Left lung (tissue), 4 donors: ENCODE measurements at regions not wholly inside any gene's neighbourhood (a gene's known extent, or its start where the extent isn't known, plus 50 kb on each side); places are given as distances from the start of the nearest gene placed in this dataset.

Source experiments
- ATAC-seq: fragments of 200-7000 bp; cut with Tn5 transposase; one replicate; pipeline ENCODE4 v1.9.1; 2020; ENCODE audit warnings: moderate library complexity
- DNase-seq, 4 donors: peaks; one replicate each; pipeline ENCODE4 v3.0.0-alpha.2; 2013 to 2020
- H3K27ac ChIP-seq, 2 donors: fragments of 200-600 bp; sonication (generic) in 1 of 2; one replicate each; pipeline versions ENCODE4 v1.5.0 to v1.8.0; 2020 to 2021
- H3K27me3 ChIP-seq, 2 donors: fragments of 200-600 bp; sonication (generic) in 1 of 2; one replicate each; pipeline versions ENCODE4 v1.5.0 to v1.8.0; 2020 to 2021
- H3K36me3 ChIP-seq, 2 donors: fragments of 200-600 bp; sonication (generic) in 1 of 2; one replicate each; pipeline versions ENCODE4 v1.5.0 to v1.8.0; 2020 to 2021
- H3K4me1 ChIP-seq, 2 donors: fragments of 200-600 bp; one replicate each; pipeline ENCODE4 v1.8.0; 2021
- H3K4me3 ChIP-seq, 2 donors: fragments of 200-600 bp; sonication (generic) in 1 of 2; one replicate each; pipeline versions ENCODE4 v1.5.0 to v1.8.0; 2020 to 2021; ENCODE audit warnings: mild to moderate bottlenecking in 1 of 2
- H3K9me3 ChIP-seq, 2 donors: fragments of 200-600 bp; sonication (generic) in 1 of 2; one replicate each; pipeline versions ENCODE4 v1.5.0 to v1.8.0; 2020 to 2021
- intact Hi-C, 2 donors: fragments of 100-400 bp; cut with DNase I; formaldehyde crosslinking; loops; one replicate each; pipeline versions ENCODE4 v1.11.2 to v1.14.2; 2022
- TF ChIP-seq, protein P1 (sequence below), 2 donors: fragments of 200-600 bp; sonication (generic) in 1 of 2; IDR thresholded peaks; one replicate each; pipeline versions ENCODE4 v1.5.0 to v1.8.0; 2021; ENCODE audit warnings: antibody characterized with exemption in 2 of 2
- donor health status: DM: no; HTN: yes; CAD: no.
- donor health status: DM: no; HTN: no; CAD: no.

DNA sequence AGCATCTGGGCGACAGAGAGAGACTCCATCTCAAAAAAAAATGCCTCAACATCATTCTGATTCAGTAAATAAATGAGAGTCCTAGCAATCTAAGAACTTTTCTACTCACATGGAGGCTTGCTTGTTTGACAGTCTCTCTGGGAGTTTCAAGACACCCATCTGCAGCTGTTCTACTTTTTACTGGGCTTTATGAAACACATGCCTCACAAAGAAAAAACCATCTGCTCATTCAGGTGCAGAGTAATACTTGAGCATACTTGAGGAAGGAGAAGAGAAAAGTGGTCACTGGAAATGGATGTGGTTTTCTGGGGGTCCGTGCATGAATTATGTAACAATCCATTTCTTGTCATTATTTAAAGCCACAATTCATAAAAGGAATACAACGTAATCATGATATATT lies 87.1 kb upstream of the DDX53 start:
- no peak overlapping the region for H3K27ac ChIP-seq
- intact Hi-C loops, result no loop called here
- DNase-seq, result no peak

DNA sequence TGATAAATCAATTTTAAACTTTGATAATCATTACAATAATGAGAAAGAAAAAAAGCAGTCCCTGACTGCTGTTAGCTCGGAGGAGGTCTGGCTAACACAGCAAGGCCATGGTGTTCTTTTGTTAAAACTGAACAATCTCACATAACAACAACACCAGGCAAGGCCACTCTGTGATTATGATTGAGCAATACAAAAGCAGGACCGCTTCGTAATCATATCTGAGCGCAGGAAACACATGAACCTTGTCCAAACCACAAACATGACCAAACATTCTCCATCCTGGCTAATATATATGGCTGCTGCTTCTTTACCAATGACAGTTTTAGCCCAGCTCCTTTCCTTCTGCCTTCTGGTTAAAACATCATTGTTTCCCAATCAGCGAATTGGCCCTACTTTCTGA lies 76.8 kb upstream of the DDX53 start:
- DNase-seq (no peak), ATAC-seq (no peak)
- Histone ChIP-seq H3K27me3 (no peaks in the 10 kb centered on the region), H3K27ac (no peak overlapping the region), H3K9me3 (no peaks in the 10 kb centered on the region), H3K4me1 (no peaks in the 10 kb centered on the region), H3K36me3 (no peaks in the 10 kb centered on the region), H3K4me3 (no peak overlapping the region)
- intact Hi-C loops, result no loop called here
- TF ChIP-seq, protein P1, sequence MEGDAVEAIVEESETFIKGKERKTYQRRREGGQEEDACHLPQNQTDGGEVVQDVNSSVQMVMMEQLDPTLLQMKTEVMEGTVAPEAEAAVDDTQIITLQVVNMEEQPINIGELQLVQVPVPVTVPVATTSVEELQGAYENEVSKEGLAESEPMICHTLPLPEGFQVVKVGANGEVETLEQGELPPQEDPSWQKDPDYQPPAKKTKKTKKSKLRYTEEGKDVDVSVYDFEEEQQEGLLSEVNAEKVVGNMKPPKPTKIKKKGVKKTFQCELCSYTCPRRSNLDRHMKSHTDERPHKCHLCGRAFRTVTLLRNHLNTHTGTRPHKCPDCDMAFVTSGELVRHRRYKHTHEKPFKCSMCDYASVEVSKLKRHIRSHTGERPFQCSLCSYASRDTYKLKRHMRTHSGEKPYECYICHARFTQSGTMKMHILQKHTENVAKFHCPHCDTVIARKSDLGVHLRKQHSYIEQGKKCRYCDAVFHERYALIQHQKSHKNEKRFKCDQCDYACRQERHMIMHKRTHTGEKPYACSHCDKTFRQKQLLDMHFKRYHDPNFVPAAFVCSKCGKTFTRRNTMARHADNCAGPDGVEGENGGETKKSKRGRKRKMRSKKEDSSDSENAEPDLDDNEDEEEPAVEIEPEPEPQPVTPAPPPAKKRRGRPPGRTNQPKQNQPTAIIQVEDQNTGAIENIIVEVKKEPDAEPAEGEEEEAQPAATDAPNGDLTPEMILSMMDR (IDR thresholded peaks at IDR 0.05), result no peak

More for the DNA sequence above, 87.1 kb upstream of the DDX53 start:
- Histone ChIP-seq H3K36me3 (no peaks in the 10 kb centered on the region), H3K27me3 (peaks cover 0 to 3% of the 10 kb centered on the region in 2 donors), H3K4me1 (no peaks in the 10 kb centered on the region), H3K9me3 (no peaks in the 10 kb centered on the region), H3K4me3 (no peak overlapping the region)
- TF ChIP-seq, protein P1 (IDR thresholded peaks at IDR 0.05), result no peak
- no peak for ATAC-seq

DNA sequence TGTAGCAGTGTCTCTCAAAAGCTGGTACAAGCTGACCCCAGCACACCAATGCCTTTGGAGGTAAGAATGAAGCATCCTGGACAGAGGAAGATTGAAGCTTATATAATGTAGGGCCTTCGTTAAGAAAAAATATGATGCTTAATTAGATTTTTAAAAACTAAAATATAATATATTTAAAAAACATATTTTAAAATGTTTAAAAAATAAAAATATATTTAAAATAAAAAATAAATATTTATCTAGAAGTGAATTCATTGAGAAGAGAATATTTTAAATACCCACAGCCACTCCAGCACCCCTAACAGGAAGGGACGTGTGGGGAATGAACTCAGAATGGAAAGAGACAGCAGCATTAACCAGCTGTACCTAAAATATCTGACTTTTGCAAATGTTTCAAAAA lies 65.1 kb upstream of the DDX53 start:
- no peaks in the 10 kb centered on the region for H3K27me3 ChIP-seq
- no peak for ATAC-seq
- intact Hi-C loops, result no loop called here
- H3K36me3 ChIP-seq, result no peaks in the 10 kb centered on the region
- H3K9me3 ChIP-seq, result no peaks in the 10 kb centered on the region
- no peak overlapping the region for H3K27ac ChIP-seq
- no peak overlapping the region for H3K4me3 ChIP-seq
- DNase-seq, result no peak
- TF ChIP-seq, protein P1 (IDR thresholded peaks at IDR 0.05), result no peak
- no peaks in the 10 kb centered on the region for H3K4me1 ChIP-seq

DNA sequence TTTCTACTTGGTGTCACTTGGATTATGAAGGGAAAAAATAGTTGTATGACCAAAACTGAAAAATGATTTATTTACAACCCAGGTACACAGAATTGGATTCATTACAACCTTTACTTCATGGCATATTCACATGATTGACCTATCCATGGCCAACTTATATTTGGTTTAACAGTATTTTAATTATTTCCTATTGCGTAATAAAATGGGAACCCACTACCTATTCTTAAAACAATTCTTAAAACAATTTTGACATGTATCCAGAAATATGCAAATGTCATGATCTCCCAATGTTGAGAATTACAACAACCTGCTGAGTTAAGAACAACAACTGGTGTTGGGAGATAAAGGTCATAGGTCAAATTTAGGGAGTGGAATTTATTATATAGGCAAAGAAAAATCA lies 54.8 kb upstream of the DDX53 start:
- H3K27ac ChIP-seq, result no peak overlapping the region
- TF ChIP-seq, protein P1 (IDR thresholded peaks at IDR 0.05), result no peak
- no peak overlapping the region for H3K4me3 ChIP-seq
- H3K9me3 ChIP-seq, result no peaks in the 10 kb centered on the region
- no peaks in the 10 kb centered on the region for H3K27me3 ChIP-seq
- no peaks in the 10 kb centered on the region for H3K4me1 ChIP-seq
- ATAC-seq (no peak), DNase-seq (no peak)
- H3K36me3 ChIP-seq, result no peaks in the 10 kb centered on the region
- intact Hi-C loops, result no loop called here
